ENCODE measurements at regions not wholly inside any gene's neighbourhood (a gene's known extent, or its start where the extent isn't known, plus 50 kb on each side); places are given as distances from the start of the nearest gene placed in this dataset.

- TF ChIP-seq CTCF (tag by site-specific recombination; IDR thresholded peaks at IDR 0.05) = no peak
- TF ChIP-seq ZNF146 (tag by site-specific recombination; IDR thresholded peaks at IDR 0.05) = no peak
- TF ChIP-seq GLIS1 (tag by site-specific recombination; IDR thresholded peaks at IDR 0.05) = no peak
- TF ChIP-seq, protein P1, sequence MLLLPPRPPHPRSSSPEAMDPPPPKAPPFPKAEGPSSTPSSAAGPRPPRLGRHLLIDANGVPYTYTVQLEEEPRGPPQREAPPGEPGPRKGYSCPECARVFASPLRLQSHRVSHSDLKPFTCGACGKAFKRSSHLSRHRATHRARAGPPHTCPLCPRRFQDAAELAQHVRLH (tag by site-specific recombination; IDR thresholded peaks at IDR 0.05) = no peak
Measured at GRCh38 chr14:85338895-85339294, 191.0 kb upstream of the FLRT2 start.
